HCT116 (cell line): ENCODE measurements at regions not wholly inside any gene's neighbourhood (a gene's known extent, or its start where the extent isn't known, plus 50 kb on each side); places are given as distances from the start of the nearest gene placed in this dataset.

Experiments used
- ATAC-seq: fragments of 200-7000 bp; cut with Tn5 transposase; 2 replicates; pipeline ENCODE4 v1.9.1; 2020; ENCODE audit warnings: mild to moderate bottlenecking, moderate library complexity
- BruUV-seq: library from RNA; stranded (reverse); fragments of 400-500 nt; replicated peaks from 2 replicates; lab custom pipeline; 2021; lab: Mats Ljungman, UMichigan
- CTCF ChIA-PET: fragments of 300-600 bp; sonication (Branson Sonifier 250); formaldehyde crosslinking; loops from one replicate; lab custom pipeline; 2021; ENCODE audit warnings: antibody characterized with exemption; lab: Charles Lee
- POLR2A ChIA-PET: fragments of 300-600, 350-600 bp; sonication (Branson Sonifier 250); formaldehyde crosslinking; loops from one replicate; lab custom pipeline; 2021; ENCODE audit warnings: antibody characterized with exemption; lab: Charles Lee
- RAD21 ChIA-PET, 2 experiments: fragments of 300-600 bp; sonication (Branson Sonifier 250); formaldehyde crosslinking; loops; one replicate each; lab custom pipeline; 2023; ENCODE audit warnings: low total read pairs in 2 of 2; ENCODE audit not compliant: uncharacterized antibody in 2 of 2, unreplicated experiment in 2 of 2, low non-redundant PET in 1 of 2; lab: Charles Lee
- DNase-seq: peaks from one replicate; pipeline ENCODE4 v3.0.0-alpha.2; 2010; ENCODE audit warnings: low read depth, low spot score
- H2AFZ ChIP-seq: fragments of 200-600 bp; shearing (Covaris generic), sonication (generic); 2 replicates; pipeline ENCODE4 v1.6.1; 2017; ENCODE audit warnings: low read depth, mixed run types, mixed read lengths, antibody characterized with exemption, low read length; ENCODE audit not compliant: poor library complexity, severe bottlenecking
- H3K27ac ChIP-seq: 2 replicates; pipeline ENCODE4 v1.5.1; 2012; ENCODE audit warnings: low read depth, low read length
- H3K27me3 ChIP-seq: fragments of 200-600 bp; sonication (generic); 2 replicates; pipeline ENCODE4 v1.6.1; 2016; ENCODE audit warnings: mixed run types, low read length, mixed read lengths; ENCODE audit not compliant: insufficient read depth
- H3K36me3 ChIP-seq, 2 experiments: fragments of 200-500 bp in 1 of 2; fragments of 200-600 bp in 1 of 2; sonication (Bioruptor generic) in 1 of 2; sonication (generic) in 1 of 2; 2 replicates each; pipeline versions ENCODE4 v1.5.1 to v1.6.1; 2014 to 2016; ENCODE audit warnings: low read length in 2 of 2, inconsistent platforms in 1 of 2, mixed read lengths in 1 of 2, mixed run types in 1 of 2; ENCODE audit not compliant: insufficient read depth in 2 of 2, control insufficient read depth in 1 of 2
- H3K4me1 ChIP-seq, 2 experiments: fragments of 200-600 bp in 1 of 2; sonication (generic) in 1 of 2; 2 replicates each; pipeline versions ENCODE4 v1.5.1 to v1.6.1; 2012 to 2017; ENCODE audit warnings: low read length in 2 of 2, inconsistent platforms in 1 of 2, mild to moderate bottlenecking in 1 of 2, mixed read lengths in 1 of 2, mixed run types in 1 of 2, moderate library complexity in 1 of 2; ENCODE audit not compliant: insufficient read depth in 2 of 2, control insufficient read depth in 1 of 2
- H3K4me2 ChIP-seq: fragments of 200-600 bp; sonication (generic); 2 replicates; pipeline ENCODE4 v1.6.1; 2017; ENCODE audit warnings: mixed run types, low read length, mixed read lengths
- H3K4me3 ChIP-seq, 2 experiments: fragments of 200-600 bp in 1 of 2; sonication (generic) in 1 of 2; replicated peaks in 1 of 2; 2 replicates each; pipeline ENCODE4 v1.5.1; 2011 to 2016; ENCODE audit warnings: low read length in 2 of 2, control low read depth in 1 of 2, low read depth in 1 of 2, mild to moderate bottlenecking in 1 of 2, mixed read lengths in 1 of 2, mixed run types in 1 of 2
- H3K79me2 ChIP-seq: fragments of 200-600 bp; sonication (generic); 2 replicates; pipeline ENCODE4 v1.6.1; 2017; ENCODE audit warnings: mild to moderate bottlenecking, mixed run types, low read length, moderate library complexity, mixed read lengths; ENCODE audit not compliant: insufficient read depth
- H3K9ac ChIP-seq: fragments of 200-600 bp; sonication (generic); 2 replicates; pipeline ENCODE4 v1.6.1; 2016; ENCODE audit warnings: low read length, mixed read lengths
- H3K9me2 ChIP-seq: fragments of 200-600 bp; sonication (generic), shearing (Covaris generic); 2 replicates; pipeline ENCODE4 v1.6.1; 2017; ENCODE audit warnings: mixed run types, mild to moderate bottlenecking, moderate library complexity; ENCODE audit not compliant: insufficient read depth
- H3K9me3 ChIP-seq, 2 experiments: fragments of 200-500 bp in 1 of 2; fragments of 200-600 bp in 1 of 2; sonication (Bioruptor generic) in 1 of 2; sonication (generic) in 1 of 2; 2 replicates each; pipeline ENCODE4 v1.6.1; 2014 to 2017; ENCODE audit warnings: low read length in 2 of 2, mixed read lengths in 2 of 2, inconsistent platforms in 1 of 2, low read depth in 1 of 2, mild to moderate bottlenecking in 1 of 2, mixed run types in 1 of 2, moderate library complexity in 1 of 2; ENCODE audit not compliant: control insufficient read depth in 1 of 2, insufficient read depth in 1 of 2
- H4K20me1 ChIP-seq: fragments of 200-600 bp; sonication (generic), shearing (Covaris generic); 2 replicates; pipeline ENCODE4 v1.6.1; 2017; ENCODE audit warnings: mixed run types, mild to moderate bottlenecking, moderate library complexity; ENCODE audit not compliant: insufficient read depth
- CEBPB ChIP-seq: IDR thresholded peaks from 2 replicates; pipeline ENCODE4 v1.6.1; 2012; ENCODE audit warnings: low read depth
- EGR1 ChIP-seq: IDR thresholded peaks from 2 replicates; pipeline ENCODE4 v1.6.1; 2012; ENCODE audit warnings: low read depth
- ELF1 ChIP-seq: IDR thresholded peaks from 2 replicates; pipeline ENCODE4 v1.6.1; 2012; ENCODE audit warnings: low read depth, borderline replicate concordance
- EZH2 ChIP-seq: fragments of 200-600 bp; sonication (generic); IDR thresholded peaks from 2 replicates; pipeline ENCODE4 v1.6.1; 2017; ENCODE audit warnings: antibody characterized with exemption, mixed run types
- EZH2phosphoT487 ChIP-seq: fragments of 200-600 bp; IDR thresholded peaks from 2 replicates; pipeline ENCODE4 v1.6.1; 2018; ENCODE audit warnings: antibody characterized with exemption, borderline replicate concordance
- FOSL1 ChIP-seq: IDR thresholded peaks from 2 replicates; pipeline ENCODE4 v1.6.1; 2012; ENCODE audit warnings: low read depth
- JUND ChIP-seq: IDR thresholded peaks from 2 replicates; pipeline ENCODE4 v1.6.1; 2012
- MAX ChIP-seq: IDR thresholded peaks from 2 replicates; pipeline ENCODE4 v1.6.1; 2012
- RAD21 ChIP-seq: IDR thresholded peaks from 2 replicates; pipeline ENCODE4 v1.6.1; 2012; ENCODE audit warnings: low read depth, mild to moderate bottlenecking
- REST ChIP-seq: IDR thresholded peaks from 2 replicates; pipeline ENCODE4 v1.6.1; 2012; ENCODE audit warnings: low read depth
- SIN3A ChIP-seq: IDR thresholded peaks from 2 replicates; pipeline ENCODE4 v1.6.1; 2012; ENCODE audit warnings: low read depth
- SRF ChIP-seq: IDR thresholded peaks from 2 replicates; pipeline ENCODE4 v1.6.1; 2012; ENCODE audit warnings: low read depth
- TCF7L2 ChIP-seq: IDR thresholded peaks from 2 replicates; pipeline ENCODE4 v1.7.0; 2011; ENCODE audit warnings: borderline replicate concordance, inconsistent platforms; ENCODE audit not compliant: insufficient read depth, insufficient read length; ENCODE audit errors: extremely low read depth
- YY1 ChIP-seq: IDR thresholded peaks from 2 replicates; pipeline ENCODE4 v1.6.1; 2011; ENCODE audit warnings: low read length, low read depth, moderate library complexity, mild to moderate bottlenecking; ENCODE audit not compliant: insufficient replicate concordance; ENCODE audit errors: extremely low read depth
- ZFX ChIP-seq: fragments of 450-650 bp; IDR thresholded peaks from 2 replicates; pipeline ENCODE4 v1.6.1; 2017
- ZNF274 ChIP-seq: fragments of 200-500 bp; sonication (Bioruptor generic); IDR thresholded peaks from 2 replicates; pipeline ENCODE4 v1.6.1; 2014; ENCODE audit warnings: mild to moderate bottlenecking, low read depth, low read length, inconsistent platforms
- intact Hi-C: fragments of 100-400 bp; cut with micrococcal nuclease; formaldehyde crosslinking; loops from 2 replicates; pipeline ENCODE4 v1.10.0; 2022

GRCh38 chr19:28876609-28877123, 336.3 kb downstream of the UQCRFS1 start:
- no peaks in the 10 kb centered on the region for H3K27me3 ChIP-seq
- H2AFZ ChIP-seq = no peak overlapping the region
- H3K27ac ChIP-seq = no peak overlapping the region
- H3K79me2 ChIP-seq = no peaks in the 10 kb centered on the region
- H4K20me1 ChIP-seq = no peaks in the 10 kb centered on the region
- ATAC-seq (no peak), DNase-seq (no peak)
- no peaks in the 10 kb centered on the region for H3K4me1 ChIP-seq
- H3K9ac ChIP-seq = no peak overlapping the region
- H3K4me3 ChIP-seq = no peak overlapping the region
- intact Hi-C loops = no loop called here
- no peaks in the 10 kb centered on the region for H3K9me2 ChIP-seq
- RAD21 ChIA-PET = no interaction called here
- CTCF ChIA-PET = no interaction called here
- TF ChIP-seq ZNF274 (no peak), EZH2 (no peak), ELF1 (no peak), EZH2phosphoT487 (no peak), TCF7L2 (no peak), CEBPB (no peak), SRF (no peak), EGR1 (no peak), FOSL1 (no peak), JUND (no peak), RAD21 (no peak)
- POLR2A ChIA-PET = no interaction called here
- no TSS peak for BruUV-seq
- no peak overlapping the region for H3K4me2 ChIP-seq
- no peaks in the 10 kb centered on the region for H3K36me3 ChIP-seq
- peaks cover 0 to 18% of the 10 kb centered on the region in 2 experiments; a peak in 1 of 4 replicates for H3K9me3 ChIP-seq

- Histone ChIP-seq H3K4me2 (no peak overlapping the region), H3K9ac (no peak overlapping the region), H3K79me2 (no peaks in the 10 kb centered on the region), H3K4me3 (no peak overlapping the region), H3K27me3 (no peaks in the 10 kb centered on the region), H2AFZ (no peak overlapping the region), H3K9me2 (no peaks in the 10 kb centered on the region), H3K4me1 (no peaks in the 10 kb centered on the region), H4K20me1 (no peaks in the 10 kb centered on the region), H3K27ac (no peak overlapping the region), H3K36me3 (no peaks in the 10 kb centered on the region), H3K9me3 (peaks cover 0 to 13% of the 10 kb centered on the region in 2 experiments; a peak in 1 of 4 replicates)
- no peak for ATAC-seq
- RAD21 ChIA-PET = no interaction called here
- CTCF ChIA-PET = no interaction called here
- no TSS peak for BruUV-seq
- intact Hi-C loops = no loop called here
- POLR2A ChIA-PET = no interaction called here
- DNase-seq = no peak
- TF ChIP-seq EGR1 (no peak), REST (no peak), ZNF274 (no peak), YY1 (no peak), RAD21 (no peak), ZFX (no peak), EZH2phosphoT487 (no peak), MAX (no peak), SRF (no peak), SIN3A (no peak)
Observed at GRCh38 chr19:28874742-28875141, 338.2 kb downstream of the UQCRFS1 start.
